Lower leg skin (tissue), 3 donors: ENCODE measurements at regions not wholly inside any gene's neighbourhood (a gene's known extent, or its start where the extent isn't known, plus 50 kb on each side); places are given as distances from the start of the nearest gene placed in this dataset.

Experiments
- POLR2A ChIP-seq, 2 donors: fragments of 450-650 bp; IDR thresholded peaks; one replicate each; pipeline ENCODE4 v1.6.1; 2016 to 2017; ENCODE audit warnings: antibody characterized with exemption in 2 of 2, mild to moderate bottlenecking in 1 of 2, moderate library complexity in 1 of 2
- TF ChIP-seq, protein P1 (sequence below), 3 donors: fragments of 450-650 bp; IDR thresholded peaks; one replicate each; pipeline ENCODE4 v1.5.1; 2016; ENCODE audit warnings: antibody characterized with exemption in 3 of 3, mild to moderate bottlenecking in 3 of 3, moderate library complexity in 2 of 3

DNA sequence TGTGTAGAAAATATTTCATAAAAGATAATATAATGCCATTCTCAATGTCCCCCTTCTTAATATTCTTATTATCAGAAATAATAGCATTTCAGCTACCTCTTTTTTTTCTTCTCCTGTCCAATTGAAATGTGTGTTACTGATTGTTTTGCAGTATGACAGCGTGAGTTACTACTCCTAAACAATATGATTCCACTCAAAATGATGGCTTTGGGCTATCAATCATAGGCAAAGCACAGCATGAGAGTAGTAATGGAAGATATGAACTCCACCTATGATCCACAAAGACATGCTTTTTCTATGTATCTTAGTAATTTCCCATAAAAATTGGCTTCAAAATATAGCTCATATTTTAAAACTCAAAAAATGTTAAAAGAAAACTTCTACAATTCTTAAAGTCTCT is 867.3 kb upstream of the NUDT12 start:
- TF ChIP-seq, protein P1, sequence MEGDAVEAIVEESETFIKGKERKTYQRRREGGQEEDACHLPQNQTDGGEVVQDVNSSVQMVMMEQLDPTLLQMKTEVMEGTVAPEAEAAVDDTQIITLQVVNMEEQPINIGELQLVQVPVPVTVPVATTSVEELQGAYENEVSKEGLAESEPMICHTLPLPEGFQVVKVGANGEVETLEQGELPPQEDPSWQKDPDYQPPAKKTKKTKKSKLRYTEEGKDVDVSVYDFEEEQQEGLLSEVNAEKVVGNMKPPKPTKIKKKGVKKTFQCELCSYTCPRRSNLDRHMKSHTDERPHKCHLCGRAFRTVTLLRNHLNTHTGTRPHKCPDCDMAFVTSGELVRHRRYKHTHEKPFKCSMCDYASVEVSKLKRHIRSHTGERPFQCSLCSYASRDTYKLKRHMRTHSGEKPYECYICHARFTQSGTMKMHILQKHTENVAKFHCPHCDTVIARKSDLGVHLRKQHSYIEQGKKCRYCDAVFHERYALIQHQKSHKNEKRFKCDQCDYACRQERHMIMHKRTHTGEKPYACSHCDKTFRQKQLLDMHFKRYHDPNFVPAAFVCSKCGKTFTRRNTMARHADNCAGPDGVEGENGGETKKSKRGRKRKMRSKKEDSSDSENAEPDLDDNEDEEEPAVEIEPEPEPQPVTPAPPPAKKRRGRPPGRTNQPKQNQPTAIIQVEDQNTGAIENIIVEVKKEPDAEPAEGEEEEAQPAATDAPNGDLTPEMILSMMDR (IDR thresholded peaks at IDR 0.05), result no peak
- no peak for TF ChIP-seq POLR2A (IDR thresholded peaks at IDR 0.05)
